HG03457 (cell line): ENCODE measurements at regions not wholly inside any gene's neighbourhood (a gene's known extent, or its start where the extent isn't known, plus 50 kb on each side); places are given as distances from the start of the nearest gene placed in this dataset.

Experiments used
- ATAC-seq: cut with Tn5 transposase; IDR thresholded peaks from one replicate; pipeline ENCODE4 v1.9.1; 2021; ENCODE audit warnings: moderate number of reproducible peaks; ENCODE audit not compliant: unreplicated experiment

- ATAC-seq, result no peak
Measured at GRCh38 chr14:97748616-97749015, 951.4 kb downstream of the VRK1 start.

GRCh38 chr14:97757491-97757890 lies 960.3 kb downstream of the VRK1 start:
- no peak for ATAC-seq

- no peak for ATAC-seq
Measured at GRCh38 chr14:97760050-97760449, 962.9 kb downstream of the VRK1 start.

- no peak for ATAC-seq
Measured at GRCh38 chr14:97762386-97762785, 965.2 kb downstream of the VRK1 start.

- ATAC-seq, result no peak
Measured at GRCh38 chr14:97771340-97772045, 974.3 kb downstream of the VRK1 start.

- ATAC-seq, result no peak
Measured at GRCh38 chr14:97773598-97773997, 976.4 kb downstream of the VRK1 start.

- no peak for ATAC-seq
Measured at GRCh38 chr14:97776890-97777558, 979.8 kb downstream of the VRK1 start.

GRCh38 chr14:97777622-97778355 lies 980.6 kb downstream of the VRK1 start:
- ATAC-seq, result no peak

GRCh38 chr14:97779140-97779539 lies 982.0 kb downstream of the VRK1 start:
- no peak for ATAC-seq

- no peak for ATAC-seq
Measured at GRCh38 chr14:97780804-97781203, 983.6 kb downstream of the VRK1 start.

- no peak for ATAC-seq
Measured at GRCh38 chr14:97781961-97782360, 984.8 kb downstream of the VRK1 start.

GRCh38 chr14:97782871-97783414 lies 985.8 kb downstream of the VRK1 start:
- ATAC-seq, result no peak

- no peak for ATAC-seq
Measured at GRCh38 chr14:97785495-97785894, 988.3 kb downstream of the VRK1 start.

- no peak for ATAC-seq
Measured at GRCh38 chr14:97788364-97788763, 991.2 kb downstream of the VRK1 start.

GRCh38 chr14:97788846-97789526 lies 991.8 kb downstream of the VRK1 start:
- no peak for ATAC-seq

GRCh38 chr14:97791072-97791471 lies 993.9 kb downstream of the VRK1 start:
- no peak for ATAC-seq

- ATAC-seq, result no peak
Measured at GRCh38 chr14:97791906-97792305, 994.7 kb downstream of the VRK1 start.

GRCh38 chr14:97796511-97796910 lies 999.3 kb downstream of the VRK1 start:
- ATAC-seq, result no peak

GRCh38 chr14:97798176-97798575 lies 1001.0 kb downstream of the VRK1 start:
- no peak for ATAC-seq

GRCh38 chr14:97802430-97803373 lies 1005.5 kb downstream of the VRK1 start:
- no peak for ATAC-seq
